ENCODE measurements at regions not wholly inside any gene's neighbourhood (a gene's known extent, or its start where the extent isn't known, plus 50 kb on each side); places are given as distances from the start of the nearest gene placed in this dataset.

DNA sequence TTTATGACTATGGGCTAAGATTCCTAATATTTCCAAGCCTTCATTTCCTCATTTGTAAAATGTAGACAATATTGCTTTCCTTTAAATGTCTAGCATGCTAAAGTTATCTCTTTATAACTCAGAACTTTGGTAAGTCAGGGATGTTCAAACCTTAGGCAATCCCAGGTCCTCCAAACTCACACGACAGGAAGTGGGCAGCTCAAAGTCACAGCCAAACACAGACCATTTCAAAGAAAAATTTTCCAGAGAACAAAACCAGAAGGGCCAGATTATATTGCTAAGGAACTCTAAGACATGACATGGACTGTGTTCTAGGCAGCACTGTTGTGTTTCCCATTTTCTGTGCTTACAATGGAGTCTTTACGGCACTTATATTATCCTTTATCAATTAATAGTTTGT lies 87.8 kb upstream of the DYNC1I1 start:
- ChIA-PET POLR2A (no interaction called here), CTCF (interaction anchor here (1.4 to 5.1 kb wide), 3 partner anchors 151 to 173 kb away, joined by 7 to 28 read pairs (median 17); no protein-coding TSS in a partner anchor)
- no peak for DNase-seq (ENCODE audit: extremely low spot score)
- TF ChIP-seq, protein P1, sequence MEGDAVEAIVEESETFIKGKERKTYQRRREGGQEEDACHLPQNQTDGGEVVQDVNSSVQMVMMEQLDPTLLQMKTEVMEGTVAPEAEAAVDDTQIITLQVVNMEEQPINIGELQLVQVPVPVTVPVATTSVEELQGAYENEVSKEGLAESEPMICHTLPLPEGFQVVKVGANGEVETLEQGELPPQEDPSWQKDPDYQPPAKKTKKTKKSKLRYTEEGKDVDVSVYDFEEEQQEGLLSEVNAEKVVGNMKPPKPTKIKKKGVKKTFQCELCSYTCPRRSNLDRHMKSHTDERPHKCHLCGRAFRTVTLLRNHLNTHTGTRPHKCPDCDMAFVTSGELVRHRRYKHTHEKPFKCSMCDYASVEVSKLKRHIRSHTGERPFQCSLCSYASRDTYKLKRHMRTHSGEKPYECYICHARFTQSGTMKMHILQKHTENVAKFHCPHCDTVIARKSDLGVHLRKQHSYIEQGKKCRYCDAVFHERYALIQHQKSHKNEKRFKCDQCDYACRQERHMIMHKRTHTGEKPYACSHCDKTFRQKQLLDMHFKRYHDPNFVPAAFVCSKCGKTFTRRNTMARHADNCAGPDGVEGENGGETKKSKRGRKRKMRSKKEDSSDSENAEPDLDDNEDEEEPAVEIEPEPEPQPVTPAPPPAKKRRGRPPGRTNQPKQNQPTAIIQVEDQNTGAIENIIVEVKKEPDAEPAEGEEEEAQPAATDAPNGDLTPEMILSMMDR (IDR thresholded peaks at IDR 0.05; ENCODE audit: control extremely low read depth, extremely low read depth, low read depth, missing control alignments), result no peak

GRCh38 chr7:95684037-95684436 lies 87.7 kb upstream of the PDK4 start:
- TF ChIP-seq, protein P1 (IDR thresholded peaks at IDR 0.05; ENCODE audit: control extremely low read depth, extremely low read depth, low read depth, missing control alignments), result peak; percentile 29
- DNase-seq (ENCODE audit: extremely low spot score), result no peak
- POLR2A ChIA-PET, result no interaction called here
- CTCF ChIA-PET, result interaction anchor here (0.6 to 5.1 kb wide), 10 partner anchors 12 to 172 kb away, joined by 3 to 28 read pairs (median 6); no protein-coding TSS in a partner anchor

DNA sequence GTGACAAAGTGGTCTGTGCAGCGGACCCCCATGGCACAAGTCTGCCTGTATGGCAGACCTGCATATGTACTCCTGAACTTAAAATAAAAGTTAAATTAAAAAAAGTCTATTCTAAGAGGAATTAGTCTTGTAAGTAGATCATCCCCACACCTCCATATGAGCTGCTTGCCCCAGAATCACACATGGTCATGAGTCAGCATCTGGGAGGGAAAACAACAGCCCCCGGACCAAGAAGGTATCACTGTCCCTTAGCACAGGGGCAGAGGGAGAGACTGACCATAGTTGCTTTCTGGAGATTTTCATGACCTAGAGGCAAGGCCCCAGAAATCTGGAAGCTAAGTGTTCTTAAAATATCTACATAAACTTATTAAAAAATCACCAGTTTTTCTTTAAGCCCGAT lies 86.6 kb upstream of the PDK4 start:
- DNase-seq (ENCODE audit: extremely low spot score), result no peak

GRCh38 chr7:95676691-95677090 lies 80.4 kb upstream of the PDK4 start:
- TF ChIP-seq, protein P1 (IDR thresholded peaks at IDR 0.05; ENCODE audit: control extremely low read depth, extremely low read depth, low read depth, missing control alignments), result no peak
- DNase-seq (ENCODE audit: extremely low spot score), result no peak
- ChIA-PET CTCF (no interaction called here), POLR2A (no interaction called here)

More for the DNA sequence above, 86.6 kb upstream of the PDK4 start:
- TF ChIP-seq, protein P1 (IDR thresholded peaks at IDR 0.05; ENCODE audit: control extremely low read depth, extremely low read depth, low read depth, missing control alignments), result no peak
- POLR2A ChIA-PET, result no interaction called here
- CTCF ChIA-PET, result interaction anchor here (1.5 to 5.1 kb wide), 8 partner anchors 11 to 171 kb away, joined by 3 to 28 read pairs (median 6); no protein-coding TSS in a partner anchor

DNA sequence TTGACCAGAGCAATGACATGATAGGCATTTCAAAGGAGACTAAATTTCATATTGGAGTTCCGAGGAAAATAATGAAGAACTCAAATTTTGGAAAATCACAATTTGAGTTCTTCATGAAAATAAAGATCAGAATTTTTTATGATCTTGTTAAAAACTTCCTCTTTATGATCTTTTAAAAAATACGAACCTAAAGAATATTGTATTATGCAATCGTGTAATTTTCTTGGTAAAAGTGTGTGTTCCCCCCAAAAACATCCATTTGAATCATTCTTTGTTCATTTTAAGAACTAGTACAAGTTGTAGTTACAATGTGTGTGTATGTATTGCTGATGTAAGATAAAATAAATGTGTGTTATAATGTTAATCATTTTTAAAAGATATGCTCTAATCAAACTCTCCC lies 79.3 kb upstream of the PDK4 start:
- ChIA-PET CTCF (interaction anchor here (1.1 to 1.7 kb wide), 3 partner anchors 12 to 35 kb away, joined by 3 to 4 read pairs (median 3); no protein-coding TSS in a partner anchor), POLR2A (no interaction called here)
- DNase-seq (ENCODE audit: extremely low spot score), result no peak
- TF ChIP-seq, protein P1 (IDR thresholded peaks at IDR 0.05; ENCODE audit: control extremely low read depth, extremely low read depth, low read depth, missing control alignments), result no peak

GRCh38 chr7:95675016-95675415 lies 78.7 kb upstream of the PDK4 start:
- POLR2A ChIA-PET, result no interaction called here
- TF ChIP-seq, protein P1 (IDR thresholded peaks at IDR 0.05; ENCODE audit: control extremely low read depth, extremely low read depth, low read depth, missing control alignments), result no peak

More at GRCh38 chr7:95675016-95675415, 78.7 kb upstream of the PDK4 start:
- DNase-seq (ENCODE audit: extremely low spot score), result no peak
- CTCF ChIA-PET, result interaction anchor here (1.1 to 1.7 kb wide), 3 partner anchors 13 to 34 kb away, joined by 3 to 4 read pairs (median 3); no protein-coding TSS in a partner anchor

Measured in GM10248 (cell line).